ENCODE measurements at regions not wholly inside any gene's neighbourhood (a gene's known extent, or its start where the extent isn't known, plus 50 kb on each side); places are given as distances from the start of the nearest gene placed in this dataset.
"Not testable (repeated sequence)": the region's sequence is repeated elsewhere in the genome, so short reads cannot be mapped to it uniquely, and the experiment has no call there.

- no peak for DNase-seq
These were observed 113.7 kb downstream of the CDCA7 start for GRCh38 chr2:173468266-173468793.

GRCh38 chr2:173472112-173472511, 117.4 kb downstream of the CDCA7 start:
- DNase-seq: no peak

DNA sequence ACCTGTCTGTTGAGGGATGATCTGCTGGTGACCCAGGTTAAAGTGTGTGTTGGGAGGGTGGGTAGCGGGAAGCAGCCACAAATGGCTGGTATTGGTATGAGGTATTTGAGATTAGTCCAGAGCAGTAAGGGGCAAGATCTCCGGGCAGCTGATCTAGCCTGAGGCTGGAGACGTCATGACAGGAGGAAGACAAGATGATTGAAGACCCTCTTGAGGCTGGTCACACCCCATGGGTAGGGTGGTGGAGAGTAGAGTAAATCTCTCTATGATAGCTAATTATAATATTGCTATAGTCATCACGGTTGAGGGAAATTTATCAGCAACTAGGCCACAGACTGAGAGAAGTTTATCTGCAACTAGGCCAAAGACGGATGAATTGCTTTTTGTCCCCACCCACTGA, 128.5 kb downstream of the CDCA7 start:
- no peak for DNase-seq

DNA sequence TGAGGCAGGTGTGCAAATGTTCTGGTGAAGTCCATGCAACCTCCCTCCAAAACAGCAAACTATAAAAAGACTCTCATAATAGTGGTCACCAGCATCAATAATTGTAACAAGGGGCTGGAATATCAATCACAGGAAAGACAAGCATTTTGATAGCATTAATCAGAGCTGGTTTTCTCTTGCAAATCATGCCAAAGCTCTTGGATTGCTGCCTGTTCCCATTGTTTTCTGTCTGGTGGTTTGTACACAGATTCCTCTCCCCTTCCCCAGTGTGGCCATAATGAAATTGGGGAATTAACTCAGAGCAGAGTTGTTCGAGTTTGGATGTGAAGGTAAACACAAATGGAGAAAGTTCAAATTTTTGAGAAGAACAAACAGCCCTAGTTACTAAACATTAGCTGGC, 134.2 kb downstream of the CDCA7 start:
- DNase-seq: no peak

DNA sequence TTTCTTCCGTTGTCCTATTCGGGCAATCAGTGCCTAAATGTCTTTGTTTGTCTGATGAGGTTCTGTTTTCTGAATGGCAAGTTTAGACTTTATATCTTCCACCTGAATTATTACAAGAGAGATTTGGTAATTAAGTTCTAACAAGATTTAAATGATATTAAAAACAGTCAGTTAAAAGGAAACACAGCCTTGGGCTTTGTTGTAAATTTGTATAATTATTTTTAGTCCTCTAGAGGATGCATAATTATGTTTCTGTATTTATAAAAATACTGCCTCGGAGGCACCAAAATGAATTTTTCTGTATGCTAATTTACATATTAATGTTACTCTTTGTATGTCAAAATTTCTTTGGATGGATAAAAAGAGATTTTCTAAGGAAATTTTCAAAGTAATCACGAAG, 136.7 kb downstream of the CDCA7 start:
- DNase-seq: no peak

GRCh38 chr2:173493874-173494273, 139.2 kb downstream of the CDCA7 start:
- no peak for DNase-seq

GRCh38 chr2:173496746-173497145, 142.1 kb downstream of the CDCA7 start:
- DNase-seq: peak; percentile 79

- no peak for DNase-seq
These were observed 146.3 kb downstream of the CDCA7 start for GRCh38 chr2:173500953-173501352.

GRCh38 chr2:173502296-173502695, 147.6 kb downstream of the CDCA7 start:
- DNase-seq: no peak

- no peak for DNase-seq
These were observed 156.7 kb downstream of the CDCA7 start for GRCh38 chr2:173511357-173511756.

GRCh38 chr2:173511942-173512341, 157.3 kb downstream of the CDCA7 start:
- DNase-seq: no peak

DNA sequence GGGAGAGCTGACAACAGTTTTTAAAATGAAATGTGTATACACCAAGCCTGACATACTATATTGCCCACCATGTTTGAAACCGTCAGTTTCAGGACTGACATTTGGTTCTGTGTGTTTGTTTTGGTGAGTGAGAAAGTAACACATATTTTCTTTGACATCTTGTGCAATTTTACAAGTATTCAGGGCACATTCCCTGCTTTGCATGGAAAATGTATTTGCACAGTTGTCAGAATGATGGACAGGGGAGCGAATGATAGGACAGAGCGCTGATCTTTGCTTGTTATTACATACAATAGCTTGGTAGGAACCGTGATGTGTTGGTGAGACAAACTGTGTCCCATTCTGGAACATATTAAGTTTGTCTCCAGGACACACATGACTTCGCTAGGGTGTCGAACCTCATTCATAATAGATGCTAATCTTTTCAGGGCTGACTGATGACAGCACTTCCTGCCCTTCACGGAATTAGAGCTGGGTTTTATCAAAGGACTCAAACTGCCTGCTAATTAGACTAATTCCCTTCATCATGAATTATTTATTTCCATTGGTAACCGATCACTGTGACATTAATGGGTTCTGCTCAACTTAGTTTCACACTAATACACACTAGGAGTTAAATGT, 158.5 kb downstream of the CDCA7 start:
- no peak for DNase-seq

- DNase-seq: no peak
These were observed 166.2 kb downstream of the CDCA7 start for GRCh38 chr2:173520918-173521317.

GRCh38 chr2:173521450-173522192, 166.9 kb downstream of the CDCA7 start:
- DNase-seq: peak; percentile 32

DNA sequence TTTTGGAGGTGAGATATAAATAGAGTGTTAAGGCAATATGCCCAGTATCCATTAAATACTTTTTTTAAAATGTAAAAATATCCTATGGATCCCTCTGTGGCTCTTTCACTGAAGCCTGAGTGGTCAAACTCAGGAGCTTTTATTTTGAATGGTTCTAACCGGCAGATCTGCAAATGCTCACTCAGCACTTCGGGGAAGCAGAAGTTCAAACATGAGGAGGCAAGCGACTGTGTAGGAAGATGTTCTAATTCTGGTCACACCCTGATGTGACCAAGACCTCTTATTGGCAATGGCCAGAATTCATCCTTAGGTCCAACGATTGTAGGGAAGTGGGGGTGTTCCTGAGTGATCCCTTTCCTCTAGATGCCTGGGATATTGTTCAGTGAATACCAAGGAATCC, 168.8 kb downstream of the CDCA7 start:
- DNase-seq: no peak

DNA sequence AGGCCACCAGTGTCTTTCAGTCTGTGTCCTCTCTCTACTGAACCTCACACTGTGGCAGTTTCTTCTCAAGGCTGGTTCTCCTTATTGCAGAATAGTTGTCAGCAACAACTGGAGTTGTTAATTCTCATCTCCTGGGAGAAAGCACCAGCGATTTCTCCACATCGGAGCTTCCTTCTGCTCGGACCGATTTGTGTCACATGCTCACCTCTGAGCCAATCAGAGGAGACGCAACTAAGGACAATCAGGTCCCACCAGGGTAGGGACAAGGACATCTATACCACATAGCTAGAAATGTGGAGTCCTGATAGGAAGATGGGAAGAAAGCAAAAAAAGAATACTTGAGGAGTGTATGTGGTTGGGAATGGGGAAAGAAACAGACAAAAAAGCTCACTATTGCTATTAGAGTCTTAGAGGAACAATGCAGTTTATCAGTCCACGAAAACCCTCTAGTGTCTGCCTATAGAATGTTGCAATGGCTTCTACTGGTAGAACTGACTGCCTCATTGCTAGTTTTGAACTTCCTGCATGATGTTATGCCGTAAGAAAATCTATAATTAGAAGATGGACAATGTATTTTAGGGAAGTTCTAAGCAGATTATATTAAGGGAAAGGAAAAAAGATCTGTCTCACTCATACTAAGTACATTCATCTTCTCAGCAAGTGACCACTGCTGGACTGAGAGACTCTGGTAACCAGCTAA, 169.7 kb downstream of the CDCA7 start:
- no peak for DNase-seq

DNA sequence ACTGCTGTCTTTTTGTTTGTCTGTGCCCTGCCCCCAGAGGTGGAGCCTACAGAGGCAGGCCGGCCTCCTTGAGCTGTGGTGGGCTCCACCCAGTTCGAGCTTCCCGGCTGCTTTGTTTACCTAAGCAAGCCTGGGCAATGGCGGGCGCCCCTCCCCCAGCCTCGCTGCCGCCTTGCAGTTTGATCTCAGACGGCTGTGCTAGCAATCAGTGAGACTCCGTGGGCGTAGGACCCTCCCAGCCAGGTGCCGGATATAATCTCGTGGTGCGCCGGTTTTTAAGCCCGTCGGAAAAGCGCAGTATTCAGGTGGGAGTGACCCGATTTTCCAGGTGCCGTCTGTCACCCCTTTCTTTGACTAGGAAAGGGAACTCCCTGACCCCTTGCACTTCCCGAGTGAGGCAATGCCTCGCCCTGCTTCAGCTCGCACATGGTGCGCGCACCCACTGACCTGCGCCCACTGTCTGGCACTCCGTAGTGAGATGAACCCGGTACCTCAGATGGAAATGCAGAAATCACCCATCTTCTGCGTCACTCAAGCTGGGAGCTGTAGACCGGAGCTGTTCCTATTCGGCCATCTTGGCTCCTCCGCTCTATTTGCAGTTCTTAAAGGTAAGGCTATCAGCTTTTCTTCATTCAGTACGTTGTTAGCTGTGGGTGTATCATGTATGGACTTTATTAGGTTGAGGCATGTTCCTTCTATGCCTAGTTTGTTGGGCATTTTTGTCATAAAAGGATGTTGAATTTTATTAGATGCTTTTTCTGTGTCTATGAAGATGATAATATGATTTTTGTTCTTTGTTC, 178.3 kb downstream of the CDCA7 start:
- not testable (repeated sequence) for DNase-seq

- no peak for DNase-seq
These were observed 183.0 kb downstream of the CDCA7 start for GRCh38 chr2:173537694-173538093.

GRCh38 chr2:173539615-173540014, 184.9 kb downstream of the CDCA7 start:
- DNase-seq: no peak

DNA sequence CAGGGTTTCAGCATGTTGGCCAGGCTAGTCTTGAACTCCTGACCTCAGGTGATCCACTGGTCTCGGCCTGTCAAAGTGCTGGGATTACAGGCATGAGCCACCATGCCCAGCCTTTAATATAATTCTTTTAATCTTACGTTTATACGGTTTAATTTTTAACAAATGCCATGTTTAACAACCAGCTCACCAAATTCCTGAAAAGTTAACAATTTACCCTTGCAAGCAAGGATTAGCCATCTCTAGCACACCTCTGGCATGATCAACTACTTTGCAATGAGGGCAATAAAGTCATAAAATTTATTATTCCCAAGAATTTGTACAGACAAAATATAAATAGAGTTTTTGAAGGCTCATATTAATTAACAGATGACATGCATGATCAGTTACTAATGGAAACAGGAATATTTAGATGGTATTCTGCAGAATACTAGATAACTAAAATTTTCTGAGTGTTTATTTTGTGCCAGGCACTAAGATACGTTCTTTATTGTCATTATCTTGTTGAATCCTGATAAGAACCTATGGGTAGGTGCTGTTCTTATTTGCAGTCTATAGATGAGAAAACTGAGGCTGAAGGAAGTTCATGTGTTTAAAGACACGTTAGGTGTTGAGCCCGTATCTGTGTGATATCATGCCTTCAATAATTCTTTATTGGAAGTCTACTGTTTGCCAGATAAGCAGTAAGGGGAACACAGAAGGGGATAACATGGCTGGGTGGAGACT, 190.1 kb downstream of the CDCA7 start:
- DNase-seq: no peak

- peak; percentile 60 for DNase-seq
These were observed 190.7 kb downstream of the CDCA7 start for GRCh38 chr2:173545364-173545763.

- DNase-seq: no peak
These were observed 192.8 kb downstream of the CDCA7 start for GRCh38 chr2:173547499-173547898.

Data from fibroblast of upper back skin (primary cell).